ENCODE measurements at regions not wholly inside any gene's neighbourhood (a gene's known extent, or its start where the extent isn't known, plus 50 kb on each side); places are given as distances from the start of the nearest gene placed in this dataset.

- Histone ChIP-seq H3K36me3 (no peaks in the 10 kb centered on the region), H3K4me3 (no peak overlapping the region), H3K9me3 (no peaks in the 10 kb centered on the region), H3K4me1 (no peaks in the 10 kb centered on the region), H3K27ac (no peak overlapping the region), H3K27me3 (no peaks in the 10 kb centered on the region)
- WGBS, 2 donors, result 86 to 88% methylated on average over 2 of the region's 2 CpGs
- no peak for DNase-seq
- TF ChIP-seq POLR2A (IDR thresholded peaks at IDR 0.05) (no peak), CTCF (IDR thresholded peaks at IDR 0.05) (no peak)
- intact Hi-C loops (cut with DNase I), result no loop called here
Measured at GRCh38 chr4:124884316-124884715, 171.8 kb upstream of the ANKRD50 start.

- H3K36me3 ChIP-seq, result no peaks in the 10 kb centered on the region
- H3K4me3 ChIP-seq, result no peak overlapping the region
- no peaks in the 10 kb centered on the region for H3K27me3 ChIP-seq
- TF ChIP-seq POLR2A (IDR thresholded peaks at IDR 0.05) (no peak), CTCF (IDR thresholded peaks at IDR 0.05) (no peak)
- H3K4me1 ChIP-seq, result no peaks in the 10 kb centered on the region
- H3K27ac ChIP-seq, result no peak overlapping the region
- H3K9me3 ChIP-seq, result no peaks in the 10 kb centered on the region
- intact Hi-C loops (cut with DNase I), result no loop called here
- WGBS, 2 donors, result 76 to 84% methylated on average over 4 of the region's 4 CpGs
- no peak for DNase-seq
Measured at GRCh38 chr4:124883632-124884031, 171.1 kb upstream of the ANKRD50 start.

GRCh38 chr4:124879195-124879594, 166.7 kb upstream of the ANKRD50 start:
- TF ChIP-seq POLR2A (IDR thresholded peaks at IDR 0.05), result no peak
- no peak for TF ChIP-seq CTCF (IDR thresholded peaks at IDR 0.05)
- WGBS, 2 donors, result 88 to 94% methylated on average over 2 of the region's 2 CpGs
- intact Hi-C loops (cut with DNase I), result no loop called here
- Histone ChIP-seq H3K9me3 (peaks cover 0 to 6% (median 4%) of the 10 kb centered on the region in 3 donors), H3K4me3 (no peak overlapping the region), H3K27me3 (no peaks in the 10 kb centered on the region), H3K4me1 (no peaks in the 10 kb centered on the region), H3K36me3 (no peaks in the 10 kb centered on the region), H3K27ac (no peak overlapping the region)
- DNase-seq, result no peak

- 89 to 93% methylated on average over 2 of the region's 2 CpGs for WGBS, 2 donors
- no peak overlapping the region for H3K27ac ChIP-seq
- H3K4me1 ChIP-seq, result no peaks in the 10 kb centered on the region
- no peaks in the 10 kb centered on the region for H3K36me3 ChIP-seq
- intact Hi-C loops (cut with DNase I), result no loop called here
- H3K27me3 ChIP-seq, result no peaks in the 10 kb centered on the region
- no peak for TF ChIP-seq POLR2A (IDR thresholded peaks at IDR 0.05)
- no peak for TF ChIP-seq CTCF (IDR thresholded peaks at IDR 0.05)
- H3K9me3 ChIP-seq, result peaks cover 0 to 6% (median 4%) of the 10 kb centered on the region in 3 donors
- no peak for DNase-seq
- no peak overlapping the region for H3K4me3 ChIP-seq
Measured at GRCh38 chr4:124874172-124874450, 161.6 kb upstream of the ANKRD50 start.

GRCh38 chr4:124873361-124874171, 161.0 kb upstream of the ANKRD50 start:
- H3K4me1 ChIP-seq, result no peaks in the 10 kb centered on the region
- TF ChIP-seq CTCF (IDR thresholded peaks at IDR 0.05), result no peak
- no peak for TF ChIP-seq POLR2A (IDR thresholded peaks at IDR 0.05)
- H3K36me3 ChIP-seq, result no peaks in the 10 kb centered on the region
- intact Hi-C loops (cut with DNase I), result no loop called here
- no peak overlapping the region for H3K4me3 ChIP-seq
- H3K27me3 ChIP-seq, result no peaks in the 10 kb centered on the region
- H3K9me3 ChIP-seq, result peaks cover 0 to 6% (median 4%) of the 10 kb centered on the region in 3 donors
- no peak overlapping the region for H3K27ac ChIP-seq
- 47 to 55% methylated on average over 2 of the region's 2 CpGs for WGBS, 2 donors
- no peak for DNase-seq

Data from esophagus squamous epithelium (tissue), 5 donors.